ENCODE measurements at regions not wholly inside any gene's neighbourhood (a gene's known extent, or its start where the extent isn't known, plus 50 kb on each side); places are given as distances from the start of the nearest gene placed in this dataset.

DNA sequence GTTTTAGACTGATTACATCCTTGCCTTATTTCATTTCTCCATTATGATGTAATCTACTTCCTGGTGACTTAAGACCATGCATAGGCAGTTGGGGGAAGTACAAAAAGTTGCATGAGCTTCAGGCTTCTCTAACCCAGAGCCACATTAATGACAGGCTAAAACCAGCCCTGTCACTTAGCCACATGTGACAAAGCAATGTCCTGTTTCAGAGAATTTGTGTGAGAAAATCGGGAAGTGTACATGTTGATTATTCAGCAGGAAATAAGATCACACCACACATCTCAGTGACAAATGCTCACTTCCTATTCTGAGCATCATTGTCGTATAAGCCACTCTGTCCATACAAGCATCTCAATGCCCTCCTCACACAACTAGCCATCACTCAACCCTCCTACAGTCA, 98.5 kb upstream of the MAGEB16 start:
- TF ChIP-seq EP300 (IDR thresholded peaks at IDR 0.05) (no peak), POLR2A (IDR thresholded peaks at IDR 0.05) (no peak)
- TF ChIP-seq, protein P1, sequence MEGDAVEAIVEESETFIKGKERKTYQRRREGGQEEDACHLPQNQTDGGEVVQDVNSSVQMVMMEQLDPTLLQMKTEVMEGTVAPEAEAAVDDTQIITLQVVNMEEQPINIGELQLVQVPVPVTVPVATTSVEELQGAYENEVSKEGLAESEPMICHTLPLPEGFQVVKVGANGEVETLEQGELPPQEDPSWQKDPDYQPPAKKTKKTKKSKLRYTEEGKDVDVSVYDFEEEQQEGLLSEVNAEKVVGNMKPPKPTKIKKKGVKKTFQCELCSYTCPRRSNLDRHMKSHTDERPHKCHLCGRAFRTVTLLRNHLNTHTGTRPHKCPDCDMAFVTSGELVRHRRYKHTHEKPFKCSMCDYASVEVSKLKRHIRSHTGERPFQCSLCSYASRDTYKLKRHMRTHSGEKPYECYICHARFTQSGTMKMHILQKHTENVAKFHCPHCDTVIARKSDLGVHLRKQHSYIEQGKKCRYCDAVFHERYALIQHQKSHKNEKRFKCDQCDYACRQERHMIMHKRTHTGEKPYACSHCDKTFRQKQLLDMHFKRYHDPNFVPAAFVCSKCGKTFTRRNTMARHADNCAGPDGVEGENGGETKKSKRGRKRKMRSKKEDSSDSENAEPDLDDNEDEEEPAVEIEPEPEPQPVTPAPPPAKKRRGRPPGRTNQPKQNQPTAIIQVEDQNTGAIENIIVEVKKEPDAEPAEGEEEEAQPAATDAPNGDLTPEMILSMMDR (IDR thresholded peaks at IDR 0.05), result no peak
- Histone ChIP-seq H3K9me3 (no peaks in the 10 kb centered on the region), H3K27ac (no peak overlapping the region), H3K4me1 (ENCODE audit: insufficient read depth) (no peaks in the 10 kb centered on the region), H3K27me3 (no peaks in the 10 kb centered on the region), H3K36me3 (no peaks in the 10 kb centered on the region), H3K4me3 (no peak overlapping the region)
- no peak for DNase-seq
- WGBS, 3 donors, result 66 to 72% (median 69%) methylated on average over 2 of the region's 2 CpGs
- intact Hi-C loops (cut with DNase I), result no loop called here

DNA sequence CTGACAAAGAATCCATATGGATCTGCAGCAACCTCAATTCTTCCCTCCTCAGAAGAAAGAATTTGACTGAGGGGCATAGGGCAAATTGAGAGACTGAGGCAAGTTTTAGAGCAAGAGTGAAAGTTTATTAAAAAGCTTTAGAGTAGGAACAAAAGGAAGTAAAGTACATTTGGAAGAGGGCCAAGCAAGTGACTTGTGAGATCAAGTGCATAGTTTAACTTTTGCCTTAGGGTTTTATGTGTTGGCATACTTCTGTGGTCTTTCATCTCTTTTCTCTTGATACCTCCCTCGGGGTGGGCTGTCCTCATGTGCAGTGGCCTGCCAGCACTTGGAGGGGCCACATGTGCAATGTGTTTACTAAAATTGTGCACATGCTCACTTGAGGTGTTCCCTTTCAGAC, 98.0 kb upstream of the MAGEB16 start:
- TF ChIP-seq, protein P1 (IDR thresholded peaks at IDR 0.05), result no peak
- TF ChIP-seq POLR2A (IDR thresholded peaks at IDR 0.05), result no peak

DNA sequence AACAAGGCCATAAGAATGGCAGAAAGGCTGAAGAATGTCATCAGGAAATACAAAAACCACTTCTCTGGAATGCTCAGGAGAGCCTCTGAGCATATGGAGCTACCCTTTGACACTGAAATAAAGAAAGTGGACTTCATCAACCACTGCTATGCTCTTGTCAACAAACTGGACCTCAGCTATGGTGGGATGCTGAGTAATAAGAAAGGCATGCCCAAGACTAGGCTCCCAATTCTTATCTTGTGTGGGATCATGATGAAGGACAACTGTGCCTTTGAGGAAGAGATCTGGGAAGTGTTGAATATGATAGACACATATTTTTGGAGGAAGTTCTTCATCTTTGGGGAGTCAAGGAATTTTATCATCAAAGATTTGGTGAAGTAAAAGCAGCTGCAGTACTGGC, 86.9 kb upstream of the MAGEB16 start:
- intact Hi-C loops (cut with DNase I), result no loop called here
- DNase-seq, result no peak
- TF ChIP-seq POLR2A (IDR thresholded peaks at IDR 0.05), result no peak
- TF ChIP-seq EP300 (IDR thresholded peaks at IDR 0.05), result no peak

More for the DNA sequence above, 98.0 kb upstream of the MAGEB16 start:
- Histone ChIP-seq H3K27me3 (no peaks in the 10 kb centered on the region), H3K36me3 (no peaks in the 10 kb centered on the region), H3K4me1 (ENCODE audit: insufficient read depth) (no peaks in the 10 kb centered on the region), H3K4me3 (no peak overlapping the region), H3K27ac (no peak overlapping the region), H3K9me3 (no peaks in the 10 kb centered on the region)
- intact Hi-C loops (cut with DNase I), result no loop called here
- no peak for DNase-seq
- 29 to 54% (median 40%) methylated on average over 1 of the region's 1 CpG for WGBS, 3 donors

DNA sequence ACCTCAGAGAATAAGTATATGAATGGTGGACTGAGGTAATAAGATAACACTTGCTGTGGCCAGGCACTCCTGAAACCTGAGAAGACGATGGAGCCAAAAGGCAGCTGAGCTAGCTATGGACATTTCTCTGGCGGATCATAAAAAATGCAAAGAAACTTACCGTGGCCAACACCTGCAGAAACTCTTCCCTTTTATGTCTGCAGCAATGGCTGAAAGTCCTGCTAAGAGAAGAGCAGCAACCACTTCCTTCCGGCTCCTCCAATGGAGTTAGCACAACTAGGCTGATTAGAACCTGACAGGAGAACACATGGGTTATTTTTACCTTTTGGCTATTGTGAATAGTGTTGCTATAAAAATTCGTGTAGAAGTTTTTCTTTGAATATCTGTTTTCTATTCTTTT, 76.0 kb upstream of the MAGEB16 start:
- Histone ChIP-seq H3K36me3 (no peaks in the 10 kb centered on the region), H3K4me1 (ENCODE audit: insufficient read depth) (no peaks in the 10 kb centered on the region), H3K27me3 (no peaks in the 10 kb centered on the region), H3K9me3 (no peaks in the 10 kb centered on the region), H3K27ac (no peak overlapping the region), H3K4me3 (no peak overlapping the region)
- no peak for TF ChIP-seq POLR2A (IDR thresholded peaks at IDR 0.05)
- DNase-seq, result no peak
- WGBS, 3 donors, result 57 to 62% (median 58%) methylated on average over 5 of the region's 5 CpGs
- intact Hi-C loops (cut with DNase I), result loop anchor here in 1 of 4 donors (10.0 kb wide), 1 partner anchor 63 kb away; no protein-coding TSS in a partner anchor

More for the DNA sequence above, 86.9 kb upstream of the MAGEB16 start:
- no peaks in the 10 kb centered on the region for H3K27me3 ChIP-seq
- H3K4me3 ChIP-seq, result no peak overlapping the region
- H3K36me3 ChIP-seq, result no peaks in the 10 kb centered on the region
- no peaks in the 10 kb centered on the region for H3K9me3 ChIP-seq
- no peak overlapping the region for H3K27ac ChIP-seq
- H3K4me1 ChIP-seq (ENCODE audit: insufficient read depth), result no peaks in the 10 kb centered on the region

DNA sequence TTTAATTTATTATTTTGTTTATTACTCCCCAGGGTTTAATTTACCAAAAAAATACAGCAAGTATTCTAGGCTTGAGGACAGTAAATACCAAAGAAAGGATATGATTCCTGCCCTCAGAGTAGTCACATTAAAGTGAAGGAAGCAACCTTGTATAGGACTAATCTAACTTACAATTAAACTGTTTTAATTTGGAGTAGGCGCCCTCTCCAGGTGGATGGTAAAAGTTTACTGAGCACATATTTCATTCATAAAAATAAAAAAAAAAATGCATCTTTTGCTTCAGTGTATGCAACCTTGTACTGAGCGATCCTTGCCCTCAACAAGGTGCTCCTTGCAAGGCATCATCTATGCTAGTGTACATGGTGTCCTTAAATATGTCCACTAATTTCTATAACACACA, 72.0 kb upstream of the MAGEB16 start:
- 17 to 29% (median 18%) methylated on average over 2 of the region's 2 CpGs for WGBS, 3 donors

More for the DNA sequence above, 72.0 kb upstream of the MAGEB16 start:
- DNase-seq, result no peak
- Histone ChIP-seq H3K4me3 (no peak overlapping the region), H3K27me3 (no peaks in the 10 kb centered on the region), H3K27ac (no peak overlapping the region), H3K9me3 (no peaks in the 10 kb centered on the region), H3K4me1 (ENCODE audit: insufficient read depth) (no peaks in the 10 kb centered on the region), H3K36me3 (no peaks in the 10 kb centered on the region)
- intact Hi-C loops (cut with DNase I), result loop anchor here in 1 of 4 donors (10.0 kb wide), 1 partner anchor 59 kb away; no protein-coding TSS in a partner anchor
- no peak for TF ChIP-seq EP300 (IDR thresholded peaks at IDR 0.05)
- TF ChIP-seq, protein P1 (IDR thresholded peaks at IDR 0.05), result no peak
- no peak for TF ChIP-seq POLR2A (IDR thresholded peaks at IDR 0.05)
